ENCODE measurements at regions not wholly inside any gene's neighbourhood (a gene's known extent, or its start where the extent isn't known, plus 50 kb on each side); places are given as distances from the start of the nearest gene placed in this dataset.

- TF ChIP-seq CTCF (IDR thresholded peaks at IDR 0.05) = no peak
- TF ChIP-seq POLR2A (IDR thresholded peaks at IDR 0.05) = no peak
These were observed 137.3 kb upstream of the FSHR start for GRCh38 chr2:49291619-49292018.

All from uterus (tissue), 2 donors.